MM.1S (cell line): ENCODE measurements at regions not wholly inside any gene's neighbourhood (a gene's known extent, or its start where the extent isn't known, plus 50 kb on each side); places are given as distances from the start of the nearest gene placed in this dataset.

Source experiments
- EZH2 ChIP-seq: fragments of 300-600 bp; sonication (generic); optimal IDR thresholded peaks from 2 replicates; pipeline ENCODE3; 2017; ENCODE audit warnings: low read depth, mild to moderate bottlenecking, antibody characterized with exemption, low read length, mixed read lengths
- EZH2phosphoT487 ChIP-seq: fragments of 300-600 bp; sonication (generic); IDR thresholded peaks from 2 replicates; pipeline ENCODE4 v1.6.1; 2018; ENCODE audit warnings: antibody characterized with exemption, low read length
- TF ChIP-seq, protein P1 (sequence below): fragments of 300-600 bp; sonication (generic); IDR thresholded peaks from 2 replicates; pipeline ENCODE4 v1.5.1; 2016; ENCODE audit warnings: antibody characterized with exemption, low read length, mixed read lengths

- TF ChIP-seq, protein P1, sequence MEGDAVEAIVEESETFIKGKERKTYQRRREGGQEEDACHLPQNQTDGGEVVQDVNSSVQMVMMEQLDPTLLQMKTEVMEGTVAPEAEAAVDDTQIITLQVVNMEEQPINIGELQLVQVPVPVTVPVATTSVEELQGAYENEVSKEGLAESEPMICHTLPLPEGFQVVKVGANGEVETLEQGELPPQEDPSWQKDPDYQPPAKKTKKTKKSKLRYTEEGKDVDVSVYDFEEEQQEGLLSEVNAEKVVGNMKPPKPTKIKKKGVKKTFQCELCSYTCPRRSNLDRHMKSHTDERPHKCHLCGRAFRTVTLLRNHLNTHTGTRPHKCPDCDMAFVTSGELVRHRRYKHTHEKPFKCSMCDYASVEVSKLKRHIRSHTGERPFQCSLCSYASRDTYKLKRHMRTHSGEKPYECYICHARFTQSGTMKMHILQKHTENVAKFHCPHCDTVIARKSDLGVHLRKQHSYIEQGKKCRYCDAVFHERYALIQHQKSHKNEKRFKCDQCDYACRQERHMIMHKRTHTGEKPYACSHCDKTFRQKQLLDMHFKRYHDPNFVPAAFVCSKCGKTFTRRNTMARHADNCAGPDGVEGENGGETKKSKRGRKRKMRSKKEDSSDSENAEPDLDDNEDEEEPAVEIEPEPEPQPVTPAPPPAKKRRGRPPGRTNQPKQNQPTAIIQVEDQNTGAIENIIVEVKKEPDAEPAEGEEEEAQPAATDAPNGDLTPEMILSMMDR: no peak
- TF ChIP-seq EZH2phosphoT487: no peak
- no peak for TF ChIP-seq EZH2
Measured at GRCh38 chr3:90039994-90040393, 932.6 kb downstream of the EPHA3 start.
